Endodermal cell (in vitro differentiated cells): ENCODE measurements at regions not wholly inside any gene's neighbourhood (a gene's known extent, or its start where the extent isn't known, plus 50 kb on each side); places are given as distances from the start of the nearest gene placed in this dataset.
A peak's percentile ranks its signal among the peaks of the same experiment; 100 is the strongest.

Experiments
- DNase-seq: peaks from one replicate; pipeline ENCODE4 v3.0.0-alpha.2; 2017
- H3K27ac ChIP-seq: 2 replicates; pipeline ENCODE4 v1.5.1; 2013; ENCODE audit warnings: mild to moderate bottlenecking, low read depth, low read length, moderate library complexity
- H3K27me3 ChIP-seq: 2 replicates; pipeline ENCODE4 v1.6.1; 2013; ENCODE audit warnings: mild to moderate bottlenecking, low read length, moderate library complexity; ENCODE audit not compliant: insufficient read depth, control insufficient read depth, poor library complexity, severe bottlenecking
- H3K36me3 ChIP-seq: 2 replicates; pipeline ENCODE4 v1.7.0; 2013; ENCODE audit warnings: mild to moderate bottlenecking, low read length, moderate library complexity; ENCODE audit not compliant: control insufficient read depth, insufficient read depth
- H3K4me1 ChIP-seq: one replicate; pipeline ENCODE4 v1.7.0; 2013; ENCODE audit warnings: low read length; ENCODE audit not compliant: control insufficient read depth, insufficient read depth
- H3K4me3 ChIP-seq: 2 replicates; pipeline ENCODE4 v1.5.1; 2013; ENCODE audit warnings: mild to moderate bottlenecking, low read length, moderate library complexity
- H3K9ac ChIP-seq: 2 replicates; pipeline ENCODE4 v1.6.1; 2013; ENCODE audit warnings: mild to moderate bottlenecking, low read length, moderate library complexity; ENCODE audit not compliant: poor library complexity, severe bottlenecking; ENCODE audit errors: extremely low read depth
- H3K9me3 ChIP-seq: 2 replicates; pipeline ENCODE4 v1.6.1; 2013; ENCODE audit warnings: mild to moderate bottlenecking, low read length, moderate library complexity; ENCODE audit not compliant: control insufficient read depth
- H3K27ac Mint-ChIP-seq: 2 replicates; pipeline ENCODE4 v1.8.0; 2020; ENCODE audit warnings: mixed read lengths
- H3K27me3 Mint-ChIP-seq: 2 replicates; pipeline ENCODE4 v1.8.0; 2021; ENCODE audit warnings: mild to moderate bottlenecking, mixed read lengths; ENCODE audit not compliant: insufficient read depth
- H3K36me3 Mint-ChIP-seq: 2 replicates; pipeline ENCODE4 v1.8.0; 2020; ENCODE audit warnings: low read depth, mixed read lengths
- H3K4me1 Mint-ChIP-seq: 2 replicates; pipeline ENCODE4 v1.8.0; 2020; ENCODE audit warnings: mixed read lengths
- H3K4me3 Mint-ChIP-seq: 2 replicates; pipeline ENCODE4 v1.8.0; 2020; ENCODE audit warnings: mild to moderate bottlenecking, moderate library complexity, mixed read lengths
- H3K9me3 Mint-ChIP-seq: 2 replicates; pipeline ENCODE4 v1.8.0; 2020; ENCODE audit warnings: mild to moderate bottlenecking, mixed read lengths
- WGBS, 2 experiments: methylation state at CpG; one replicate each; pipeline versions ENCODE4 v1.1.5 to v1.1.7; 2013; ENCODE audit warnings: missing lambda C conversion rate in 2 of 2, mixed read lengths in 1 of 2; ENCODE audit not compliant: insufficient coverage in 1 of 2, insufficient read length in 1 of 2; 5-methylcytosine and 5-hydroxymethylcytosine counted together
- TF ChIP-seq, protein P1 (sequence below): fragments of 200-600 bp; sonication (generic); conservative IDR thresholded peaks from 2 replicates; pipeline ENCODE4 v1.5.0; 2021; ENCODE audit warnings: antibody characterized with exemption, mild to moderate bottlenecking

GRCh38 chr6:113060664-113061063, 713.5 kb downstream of the RFPL4B start:
- Histone ChIP-seq H3K27me3 (no peaks in the 10 kb centered on the region), H3K4me3 (no peak overlapping the region), H3K36me3 (no peaks in the 10 kb centered on the region), H3K9ac (no peak overlapping the region), H3K4me1 (no peaks in the 10 kb centered on the region), H3K9me3 (peaks cover 6% of the 10 kb centered on the region), H3K27ac (no peak overlapping the region)
- Mint-ChIP-seq H3K27ac (no peak overlapping the region), H3K27me3 (no peaks in the 10 kb centered on the region), H3K9me3 (no peaks in the 10 kb centered on the region), H3K4me3 (no peak overlapping the region), H3K4me1 (peaks cover 2% of the 10 kb centered on the region), H3K36me3 (no peaks in the 10 kb centered on the region)
- TF ChIP-seq, protein P1, sequence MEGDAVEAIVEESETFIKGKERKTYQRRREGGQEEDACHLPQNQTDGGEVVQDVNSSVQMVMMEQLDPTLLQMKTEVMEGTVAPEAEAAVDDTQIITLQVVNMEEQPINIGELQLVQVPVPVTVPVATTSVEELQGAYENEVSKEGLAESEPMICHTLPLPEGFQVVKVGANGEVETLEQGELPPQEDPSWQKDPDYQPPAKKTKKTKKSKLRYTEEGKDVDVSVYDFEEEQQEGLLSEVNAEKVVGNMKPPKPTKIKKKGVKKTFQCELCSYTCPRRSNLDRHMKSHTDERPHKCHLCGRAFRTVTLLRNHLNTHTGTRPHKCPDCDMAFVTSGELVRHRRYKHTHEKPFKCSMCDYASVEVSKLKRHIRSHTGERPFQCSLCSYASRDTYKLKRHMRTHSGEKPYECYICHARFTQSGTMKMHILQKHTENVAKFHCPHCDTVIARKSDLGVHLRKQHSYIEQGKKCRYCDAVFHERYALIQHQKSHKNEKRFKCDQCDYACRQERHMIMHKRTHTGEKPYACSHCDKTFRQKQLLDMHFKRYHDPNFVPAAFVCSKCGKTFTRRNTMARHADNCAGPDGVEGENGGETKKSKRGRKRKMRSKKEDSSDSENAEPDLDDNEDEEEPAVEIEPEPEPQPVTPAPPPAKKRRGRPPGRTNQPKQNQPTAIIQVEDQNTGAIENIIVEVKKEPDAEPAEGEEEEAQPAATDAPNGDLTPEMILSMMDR: no peak
- no peak for DNase-seq
- 74 to 100% methylated on average over 1 to 2 of the region's 2 CpGs for WGBS, 2 experiments

DNA sequence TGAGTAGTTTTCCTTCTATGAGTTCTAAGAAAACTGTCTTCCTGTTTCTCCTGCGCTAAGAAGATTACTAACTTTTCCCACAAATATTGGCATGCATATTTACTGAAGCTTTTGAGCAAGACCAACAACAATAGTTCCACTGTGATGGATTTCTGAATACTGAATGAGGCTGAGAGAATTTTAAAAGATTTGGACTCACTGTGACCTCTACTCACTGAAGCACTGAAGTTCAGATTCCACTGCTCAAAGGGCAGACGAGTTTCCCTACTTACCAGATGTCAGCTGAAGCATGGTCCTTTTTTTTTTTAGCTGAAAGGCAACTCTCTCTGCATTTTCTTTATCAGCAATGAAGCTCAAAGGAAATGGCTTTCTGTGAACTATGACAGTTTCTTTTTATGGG, 718.5 kb downstream of the RFPL4B start:
- no peaks in the 10 kb centered on the region for H3K9me3 ChIP-seq
- no peaks in the 10 kb centered on the region for H3K4me1 ChIP-seq
- 50 to 75% methylated on average over 1 to 2 of the region's 2 CpGs for WGBS, 2 experiments
- Mint-ChIP-seq H3K4me1 (peaks cover 2% of the 10 kb centered on the region), H3K9me3 (no peaks in the 10 kb centered on the region), H3K4me3 (no peak overlapping the region), H3K27me3 (no peaks in the 10 kb centered on the region), H3K27ac (no peak overlapping the region), H3K36me3 (no peaks in the 10 kb centered on the region)
- H3K36me3 ChIP-seq: no peaks in the 10 kb centered on the region
- H3K9ac ChIP-seq: no peak overlapping the region
- TF ChIP-seq, protein P1: no peak
- H3K27ac ChIP-seq: peak overlapping the region; percentile 74
- H3K27me3 ChIP-seq: no peaks in the 10 kb centered on the region
- no peak overlapping the region for H3K4me3 ChIP-seq
- no peak for DNase-seq

DNA sequence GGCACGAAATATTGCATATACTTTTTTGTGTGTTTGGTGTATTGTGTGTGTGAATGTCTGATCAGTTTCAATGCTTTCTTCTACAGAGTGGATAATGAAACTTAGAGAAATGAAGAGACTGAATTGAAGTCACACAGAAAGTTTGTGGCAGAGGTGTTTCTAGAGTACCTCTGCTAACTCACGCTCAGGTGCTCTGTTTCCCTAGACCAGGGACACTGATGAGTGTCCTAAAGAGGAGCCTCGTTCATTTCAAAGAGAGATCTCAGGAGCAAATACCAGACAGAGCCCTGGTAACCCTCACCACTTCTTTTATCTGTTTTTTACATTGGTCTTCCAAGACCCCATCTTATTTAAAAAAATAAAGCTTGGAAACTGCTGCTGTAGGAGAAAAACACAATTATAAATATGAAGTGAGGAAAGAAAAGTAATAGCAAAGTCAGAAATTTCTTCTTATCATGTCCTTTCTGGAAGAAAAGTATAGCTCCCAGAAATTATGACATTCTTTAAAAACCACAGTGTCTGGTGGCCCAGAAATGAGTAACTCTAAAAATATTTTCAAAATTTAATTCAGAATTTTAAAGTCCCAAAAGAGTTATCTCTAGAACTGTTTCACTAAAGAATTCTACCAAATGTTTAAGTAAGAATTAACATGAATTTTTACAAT, 720.6 kb downstream of the RFPL4B start:
- H3K9me3 ChIP-seq: no peaks in the 10 kb centered on the region
- 90% methylated on average over 2 to 3 of the region's 3 CpGs for WGBS, 2 experiments
- H3K4me3 ChIP-seq: no peak overlapping the region
- no peaks in the 10 kb centered on the region for H3K4me1 ChIP-seq
- H3K27ac ChIP-seq: no peak overlapping the region
- no peak overlapping the region for H3K4me3 Mint-ChIP-seq
- DNase-seq: no peak
- no peaks in the 10 kb centered on the region for H3K36me3 Mint-ChIP-seq
- no peaks in the 10 kb centered on the region for H3K27me3 ChIP-seq
- peaks cover 2% of the 10 kb centered on the region for H3K4me1 Mint-ChIP-seq
- no peaks in the 10 kb centered on the region for H3K27me3 Mint-ChIP-seq
- TF ChIP-seq, protein P1: no peak
- no peaks in the 10 kb centered on the region for H3K36me3 ChIP-seq
- no peak overlapping the region for H3K9ac ChIP-seq
- H3K27ac Mint-ChIP-seq: no peak overlapping the region
- no peaks in the 10 kb centered on the region for H3K9me3 Mint-ChIP-seq
